ENCODE measurements at regions not wholly inside any gene's neighbourhood (a gene's known extent, or its start where the extent isn't known, plus 50 kb on each side); places are given as distances from the start of the nearest gene placed in this dataset.
"Not testable (repeated sequence)": the region's sequence is repeated elsewhere in the genome, so short reads cannot be mapped to it uniquely, and the experiment has no call there.

- Histone ChIP-seq H3K4me1 (ENCODE audit: insufficient read depth) (no peaks in the 10 kb centered on the region), H3K9me3 (no peaks in the 10 kb centered on the region), H3K27ac (no peak overlapping the region), H3K4me3 (no peak overlapping the region), H3K36me3 (no peaks in the 10 kb centered on the region), H3K27me3 (no peaks in the 10 kb centered on the region)
- intact Hi-C loops (cut with DNase I), result no loop called here
- 66 to 82% (median 71%) methylated on average over 4 of the region's 4 CpGs for WGBS, 3 donors
- TF ChIP-seq CTCF (IDR thresholded peaks at IDR 0.05), result no peak
- no peak for TF ChIP-seq EP300 (IDR thresholded peaks at IDR 0.05)
- no peak for TF ChIP-seq POLR2A (IDR thresholded peaks at IDR 0.05)
- DNase-seq, result no peak
Observed at GRCh38 chr2:118423776-118424175, 335.5 kb downstream of the INSIG2 start.

GRCh38 chr2:118421648-118422047, 333.4 kb downstream of the INSIG2 start:
- Histone ChIP-seq H3K27ac (no peak overlapping the region), H3K27me3 (no peaks in the 10 kb centered on the region), H3K9me3 (no peaks in the 10 kb centered on the region), H3K4me3 (no peak overlapping the region), H3K36me3 (no peaks in the 10 kb centered on the region), H3K4me1 (ENCODE audit: insufficient read depth) (no peaks in the 10 kb centered on the region)
- no peak for DNase-seq
- intact Hi-C loops (cut with DNase I), result no loop called here
- no peak for TF ChIP-seq CTCF (IDR thresholded peaks at IDR 0.05)
- no peak for TF ChIP-seq POLR2A (IDR thresholded peaks at IDR 0.05)
- no peak for TF ChIP-seq EP300 (IDR thresholded peaks at IDR 0.05)
- WGBS, 3 donors, result 82 to 89% (median 87%) methylated on average over 3 of the region's 3 CpGs

GRCh38 chr2:118417406-118418120, 329.3 kb downstream of the INSIG2 start:
- Histone ChIP-seq H3K36me3 (no peaks in the 10 kb centered on the region), H3K4me1 (ENCODE audit: insufficient read depth) (no peaks in the 10 kb centered on the region)
- intact Hi-C loops (cut with DNase I), result no loop called here

GRCh38 chr2:118415186-118415585, 326.9 kb downstream of the INSIG2 start:
- DNase-seq; H3K4me1 ChIP-seq (ENCODE audit: insufficient read depth); H3K27me3 ChIP-seq; H3K4me3 ChIP-seq; H3K36me3 ChIP-seq; intact Hi-C loops (cut with DNase I); H3K9me3 ChIP-seq; H3K27ac ChIP-seq: not testable (repeated sequence)
- 75 to 93% (median 83%) methylated on average over 1 of the region's 1 CpG for WGBS, 3 donors

More at GRCh38 chr2:118417406-118418120, 329.3 kb downstream of the INSIG2 start:
- WGBS, 3 donors, result 69 to 72% (median 69%) methylated on average over 3 of the region's 3 CpGs
- DNase-seq, result no peak
- Histone ChIP-seq H3K27ac (no peak overlapping the region), H3K4me3 (no peak overlapping the region), H3K27me3 (no peaks in the 10 kb centered on the region), H3K9me3 (no peaks in the 10 kb centered on the region)
- TF ChIP-seq CTCF (IDR thresholded peaks at IDR 0.05), result no peak
- TF ChIP-seq POLR2A (IDR thresholded peaks at IDR 0.05), result no peak
- no peak for TF ChIP-seq EP300 (IDR thresholded peaks at IDR 0.05)

GRCh38 chr2:118403658-118404451, 315.6 kb downstream of the INSIG2 start:
- Histone ChIP-seq H3K4me3 (no peak overlapping the region), H3K27ac (no peak overlapping the region), H3K27me3 (no peaks in the 10 kb centered on the region), H3K4me1 (ENCODE audit: insufficient read depth) (no peaks in the 10 kb centered on the region), H3K9me3 (no peaks in the 10 kb centered on the region), H3K36me3 (no peaks in the 10 kb centered on the region)
- intact Hi-C loops (cut with DNase I), result loop anchor here in 1 of 4 donors (5.0 kb wide), 1 partner anchor 438 kb away; no protein-coding TSS in a partner anchor
- WGBS, 3 donors, result 77 to 84% (median 78%) methylated on average over 5 of the region's 5 CpGs
- TF ChIP-seq POLR2A (IDR thresholded peaks at IDR 0.05), result no peak
- TF ChIP-seq EP300 (IDR thresholded peaks at IDR 0.05), result no peak
- no peak for TF ChIP-seq CTCF (IDR thresholded peaks at IDR 0.05)
- DNase-seq, result no peak

All from ovary (tissue), 7 donors.